HCT116 (cell line): ENCODE measurements at regions not wholly inside any gene's neighbourhood (a gene's known extent, or its start where the extent isn't known, plus 50 kb on each side); places are given as distances from the start of the nearest gene placed in this dataset.

Experiments
- ATF3 ChIP-seq: IDR thresholded peaks from 2 replicates; pipeline ENCODE4 v1.6.1; 2012
- CTCF ChIP-seq, 3 experiments: fragments of 200-600 bp in 1 of 3; sonication (generic) in 1 of 3; IDR thresholded peaks in 2 of 3; conservative IDR thresholded peaks in 1 of 3; 2 replicates each; pipeline ENCODE4 v1.5.1; 2012 to 2017; ENCODE audit warnings: low read depth in 2 of 3, low read length in 2 of 3, antibody characterized with exemption in 1 of 3, borderline replicate concordance in 1 of 3, control low read depth in 1 of 3, mild to moderate bottlenecking in 1 of 3, mixed read lengths in 1 of 3, mixed run types in 1 of 3, moderate library complexity in 1 of 3; ENCODE audit not compliant: insufficient read depth in 1 of 3
- EZH2phosphoT487 ChIP-seq: fragments of 200-600 bp; IDR thresholded peaks from 2 replicates; pipeline ENCODE4 v1.6.1; 2018; ENCODE audit warnings: antibody characterized with exemption, borderline replicate concordance
- POLR2A ChIP-seq: IDR thresholded peaks from 2 replicates; pipeline ENCODE4 v1.7.0; 2011; ENCODE audit warnings: borderline replicate concordance; ENCODE audit not compliant: insufficient read depth, insufficient read length; ENCODE audit errors: extremely low read depth
- POLR2AphosphoS5 ChIP-seq: IDR thresholded peaks from 2 replicates; pipeline ENCODE4 v1.6.1; 2011; ENCODE audit warnings: mild to moderate bottlenecking, low read depth, low read length, moderate library complexity
- RAD21 ChIP-seq: IDR thresholded peaks from 2 replicates; pipeline ENCODE4 v1.6.1; 2012; ENCODE audit warnings: low read depth, mild to moderate bottlenecking
- SIN3A ChIP-seq: IDR thresholded peaks from 2 replicates; pipeline ENCODE4 v1.6.1; 2012; ENCODE audit warnings: low read depth
- SP1 ChIP-seq: IDR thresholded peaks from 2 replicates; pipeline ENCODE4 v1.6.1; 2012; ENCODE audit warnings: low read depth

DNA sequence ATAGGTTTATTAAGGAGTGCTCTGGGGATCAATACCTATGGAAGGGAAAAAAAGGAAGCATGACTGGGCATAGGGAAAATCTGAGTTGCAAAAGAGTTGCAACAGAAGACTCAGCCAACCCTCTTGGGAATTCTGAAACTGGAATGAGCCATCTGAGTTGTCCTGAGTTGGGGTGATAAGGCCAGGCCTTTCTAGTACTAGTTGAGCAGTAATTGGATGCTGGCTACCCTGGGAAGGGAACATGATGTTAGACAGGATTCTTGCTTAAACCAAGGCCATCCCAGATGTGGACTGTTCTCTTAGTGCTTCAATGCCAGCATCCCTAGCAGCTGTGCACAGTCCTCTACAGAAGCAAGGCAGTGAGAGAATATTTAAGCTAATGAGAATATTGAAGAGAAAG lies 348.8 kb upstream of the GULP1 start:
- TF ChIP-seq CTCF (IDR thresholded peaks at IDR 0.05 in 2 of 3, conservative IDR thresholded peaks at IDR 0.05 in 1 of 3; ENCODE audit: borderline replicate concordance in 1 of 3, insufficient read depth in 1 of 3, low read depth in 2 of 3, low read length in 2 of 3), result no peak
- no peak for TF ChIP-seq POLR2AphosphoS5
- no peak for TF ChIP-seq SIN3A
- no peak for TF ChIP-seq SP1
- TF ChIP-seq EZH2phosphoT487, result no peak
- TF ChIP-seq RAD21, result no peak
- no peak for TF ChIP-seq POLR2A
- no peak for TF ChIP-seq ATF3
